CD14-positive monocyte (primary cell): ENCODE measurements at regions not wholly inside any gene's neighbourhood (a gene's known extent, or its start where the extent isn't known, plus 50 kb on each side); places are given as distances from the start of the nearest gene placed in this dataset.

Source experiments
- DNase-seq, 3 donors: peaks; one replicate each; pipeline ENCODE4 v3.0.0-alpha.2; 2011 to 2022
- H2AFZ ChIP-seq: 2 replicates; pipeline ENCODE4 v1.6.0; 2012; ENCODE audit warnings: mild to moderate bottlenecking, low read depth, low read length, inconsistent platforms; ENCODE audit not compliant: insufficient read depth, poor library complexity, severe bottlenecking
- H3K27ac ChIP-seq, 2 donors: 1 replicate in 1 of 2; 2 replicates in 1 of 2; pipeline ENCODE4 v1.5.1; 2012 to 2013; ENCODE audit warnings: low read length in 2 of 2, control low read depth in 1 of 2, inconsistent platforms in 1 of 2, low read depth in 1 of 2, mild to moderate bottlenecking in 1 of 2
- H3K27me3 ChIP-seq, 2 donors: one replicate each; pipeline versions ENCODE4 v1.6.0 to v1.6.1; 2011 to 2013; ENCODE audit warnings: low read length in 2 of 2; ENCODE audit not compliant: control insufficient read depth in 2 of 2, insufficient read depth in 2 of 2
- H3K36me3 ChIP-seq, 2 donors: replicated peaks in 1 of 2; 1 replicate in 1 of 2; 2 replicates in 1 of 2; pipeline versions ENCODE4 v1.5.1 to v1.6.1; 2012 to 2013; ENCODE audit warnings: low read length in 2 of 2, control low read depth in 1 of 2, inconsistent platforms in 1 of 2, mild to moderate bottlenecking in 1 of 2; ENCODE audit not compliant: insufficient read depth in 2 of 2, control insufficient read depth in 1 of 2
- H3K4me1 ChIP-seq, 2 donors: 1 replicate in 1 of 2; 2 replicates in 1 of 2; pipeline versions ENCODE4 v1.5.1 to v1.6.1; 2012 to 2013; ENCODE audit warnings: low read length in 2 of 2, control low read depth in 1 of 2, inconsistent platforms in 1 of 2, mild to moderate bottlenecking in 1 of 2, moderate library complexity in 1 of 2; ENCODE audit not compliant: insufficient read depth in 2 of 2, control insufficient read depth in 1 of 2
- H3K4me2 ChIP-seq: replicated peaks from 2 replicates; pipeline ENCODE3; 2012; ENCODE audit warnings: low read length, moderate library complexity, mild to moderate bottlenecking; ENCODE audit not compliant: poor library complexity, severe bottlenecking; ENCODE audit errors: extremely low read depth
- H3K4me3 ChIP-seq, 3 experiments: fragments of 200-600 bp in 1 of 3; sonication (generic) in 1 of 3; replicated peaks in 1 of 3; 1 replicate in 2 of 3; 2 replicates in 1 of 3; pipeline ENCODE4 v1.5.1; 2011 to 2013; ENCODE audit warnings: low read length in 3 of 3, mild to moderate bottlenecking in 3 of 3, control low read depth in 2 of 3, low read depth in 2 of 3, inconsistent platforms in 1 of 3, moderate library complexity in 1 of 3
- H3K79me2 ChIP-seq: 2 replicates; pipeline ENCODE4 v1.6.0; 2012; ENCODE audit warnings: mild to moderate bottlenecking, control low read depth, inconsistent platforms, low read length, moderate library complexity; ENCODE audit not compliant: insufficient read depth
- H3K9ac ChIP-seq: 2 replicates; pipeline ENCODE4 v1.6.0; 2017; ENCODE audit warnings: low read length, mild to moderate bottlenecking; ENCODE audit not compliant: insufficient read depth, poor library complexity, severe bottlenecking
- H3K9me3 ChIP-seq, 2 donors: replicated peaks in 1 of 2; 1 replicate in 1 of 2; 2 replicates in 1 of 2; pipeline versions ENCODE4 v1.5.1 to v1.6.1; 2012 to 2013; ENCODE audit warnings: low read length in 2 of 2, control low read depth in 1 of 2; ENCODE audit not compliant: control insufficient read depth in 1 of 2, insufficient read depth in 1 of 2
- H4K20me1 ChIP-seq: 2 replicates; pipeline ENCODE4 v1.6.0; 2012; ENCODE audit warnings: mild to moderate bottlenecking, low read length, control low read depth, moderate library complexity; ENCODE audit not compliant: insufficient read depth
- H3K27ac Mint-ChIP-seq, 7 donors: one replicate each; pipeline ENCODE4 v1.8.0; 2020; ENCODE audit warnings: mild to moderate bottlenecking in 7 of 7, mixed read lengths in 7 of 7, moderate library complexity in 6 of 7, inconsistent platforms in 2 of 7
- H3K27me3 Mint-ChIP-seq, 3 donors: one replicate each; pipeline ENCODE4 v1.8.0; 2021 to 2022; ENCODE audit warnings: low read depth in 3 of 3, mild to moderate bottlenecking in 3 of 3, mixed read lengths in 3 of 3, moderate library complexity in 3 of 3, inconsistent platforms in 1 of 3
- H3K36me3 Mint-ChIP-seq, 2 donors: one replicate each; pipeline ENCODE4 v1.8.0; 2020; ENCODE audit warnings: mixed read lengths in 2 of 2, inconsistent platforms in 1 of 2, mild to moderate bottlenecking in 1 of 2
- H3K4me1 Mint-ChIP-seq: one replicate; pipeline ENCODE4 v1.8.0; 2020; ENCODE audit warnings: mild to moderate bottlenecking, mixed read lengths
- H3K4me3 Mint-ChIP-seq, 2 donors: one replicate each; pipeline ENCODE4 v1.8.0; 2020; ENCODE audit warnings: mild to moderate bottlenecking in 2 of 2, mixed read lengths in 2 of 2, moderate library complexity in 1 of 2
- H3K9me3 Mint-ChIP-seq, 7 donors: one replicate each; pipeline ENCODE4 v1.8.0; 2020 to 2022; ENCODE audit warnings: mixed read lengths in 7 of 7, mild to moderate bottlenecking in 6 of 7, moderate library complexity in 6 of 7, inconsistent platforms in 2 of 7
- CTCF ChIP-seq: fragments of 200-600 bp; IDR thresholded peaks from one replicate; pipeline ENCODE4 v1.8.0; 2022; ENCODE audit warnings: antibody characterized with exemption, mild to moderate bottlenecking
- WGBS: methylation state at CpG from one replicate; pipeline ENCODE4 v1.1.5; 2013; ENCODE audit warnings: missing lambda C conversion rate; ENCODE audit not compliant: insufficient coverage; 5-methylcytosine and 5-hydroxymethylcytosine counted together
- intact Hi-C, 2 donors: fragments of 100-400 bp; cut with micrococcal nuclease; formaldehyde crosslinking; loops; one replicate each; pipeline versions ENCODE4 v1.15.0 to v1.15.1; 2023

- H3K27ac Mint-ChIP-seq: no peak overlapping the region
- H3K36me3 Mint-ChIP-seq: no peaks in the 10 kb centered on the region
- H2AFZ ChIP-seq: no peak overlapping the region
- H3K4me1 ChIP-seq: no peaks in the 10 kb centered on the region
- no CpG with 5 or more reads among the region's 2 CpGs for WGBS
- no peak overlapping the region for H3K9ac ChIP-seq
- peaks cover 0 to 2% (median 0%) of the 10 kb centered on the region in 7 donors for H3K9me3 Mint-ChIP-seq
- H3K27ac ChIP-seq: no peak overlapping the region
- H4K20me1 ChIP-seq: no peaks in the 10 kb centered on the region
- no peaks in the 10 kb centered on the region for H3K9me3 ChIP-seq
- DNase-seq: no peak
- no peaks in the 10 kb centered on the region for H3K4me1 Mint-ChIP-seq
- H3K27me3 Mint-ChIP-seq: no peaks in the 10 kb centered on the region
- no peaks in the 10 kb centered on the region for H3K36me3 ChIP-seq
- H3K4me3 ChIP-seq: no peak overlapping the region
- intact Hi-C loops: no loop called here
- no peaks in the 10 kb centered on the region for H3K79me2 ChIP-seq
- no peak for TF ChIP-seq CTCF
- no peak overlapping the region for H3K4me3 Mint-ChIP-seq
- no peaks in the 10 kb centered on the region for H3K27me3 ChIP-seq
- no peak overlapping the region for H3K4me2 ChIP-seq
Measured at GRCh38 chr2:103327966-103328365, 566.1 kb downstream of the TMEM182 start.

GRCh38 chr2:103335403-103335802 lies 573.6 kb downstream of the TMEM182 start:
- H3K4me1 Mint-ChIP-seq: no peaks in the 10 kb centered on the region
- H3K27me3 Mint-ChIP-seq: no peaks in the 10 kb centered on the region
- TF ChIP-seq CTCF: no peak
- Histone ChIP-seq H3K27ac (no peak overlapping the region), H3K9me3 (no peaks in the 10 kb centered on the region), H4K20me1 (no peaks in the 10 kb centered on the region), H3K4me1 (no peaks in the 10 kb centered on the region), H3K4me3 (no peak overlapping the region), H3K9ac (no peak overlapping the region), H2AFZ (no peak overlapping the region), H3K27me3 (no peaks in the 10 kb centered on the region), H3K36me3 (no peaks in the 10 kb centered on the region), H3K79me2 (no peaks in the 10 kb centered on the region), H3K4me2 (no peak overlapping the region)
- DNase-seq: no peak
- intact Hi-C loops: no loop called here
- peaks cover 0 to 4% (median 0%) of the 10 kb centered on the region in 7 donors for H3K9me3 Mint-ChIP-seq
- H3K36me3 Mint-ChIP-seq: no peaks in the 10 kb centered on the region
- H3K4me3 Mint-ChIP-seq: no peak overlapping the region
- H3K27ac Mint-ChIP-seq: no peak overlapping the region
- WGBS: no CpG with 5 or more reads among the region's 2 CpGs
